ENCODE measurements at regions not wholly inside any gene's neighbourhood (a gene's known extent, or its start where the extent isn't known, plus 50 kb on each side); places are given as distances from the start of the nearest gene placed in this dataset.

GRCh38 chr3:10609134-10609533 lies 103.7 kb upstream of the ATP2B2 start:
- CTCF ChIA-PET: no interaction called here

More at GRCh38 chr3:10609134-10609533, 103.7 kb upstream of the ATP2B2 start:
- TF ChIP-seq ZSCAN18 (CRISPR knock-in tag; IDR thresholded peaks at IDR 0.05) (no peak), CBFB (CRISPR knock-in tag; IDR thresholded peaks at IDR 0.05; ENCODE audit: low read depth) (no peak), ELF4 (CRISPR knock-in tag; IDR thresholded peaks at IDR 0.05; ENCODE audit: low read depth) (no peak), FOXJ3 (CRISPR knock-in tag; IDR thresholded peaks at IDR 0.05; ENCODE audit: borderline replicate concordance) (no peak), AR (CRISPR knock-in tag; IDR thresholded peaks at IDR 0.05) (no peak), NFE2L1 (CRISPR knock-in tag; IDR thresholded peaks at IDR 0.05) (no peak), ZNF281 (CRISPR knock-in tag; IDR thresholded peaks at IDR 0.05) (no peak), ESRRA (CRISPR knock-in tag; IDR thresholded peaks at IDR 0.05; ENCODE audit: borderline replicate concordance) (no peak), TP53 (CRISPR knock-in tag; IDR thresholded peaks at IDR 0.05) (no peak), GRHL2 (CRISPR knock-in tag; IDR thresholded peaks at IDR 0.05; ENCODE audit: insufficient replicate concordance, severe bottlenecking) (no peak), OVOL2 (CRISPR knock-in tag; IDR thresholded peaks at IDR 0.05; ENCODE audit: borderline replicate concordance) (no peak), NR1H2 (CRISPR knock-in tag; IDR thresholded peaks at IDR 0.05) (no peak), RORB (CRISPR knock-in tag; IDR thresholded peaks at IDR 0.05) (no peak), ZNF232 (CRISPR knock-in tag; IDR thresholded peaks at IDR 0.05) (no peak), ZNF219 (CRISPR knock-in tag; IDR thresholded peaks at IDR 0.05; ENCODE audit: borderline replicate concordance) (no peak), SMAD4 (CRISPR knock-in tag; IDR thresholded peaks at IDR 0.05) (no peak), SOX15 (CRISPR knock-in tag; IDR thresholded peaks at IDR 0.05) (no peak)
- TF ChIP-seq, protein P1, sequence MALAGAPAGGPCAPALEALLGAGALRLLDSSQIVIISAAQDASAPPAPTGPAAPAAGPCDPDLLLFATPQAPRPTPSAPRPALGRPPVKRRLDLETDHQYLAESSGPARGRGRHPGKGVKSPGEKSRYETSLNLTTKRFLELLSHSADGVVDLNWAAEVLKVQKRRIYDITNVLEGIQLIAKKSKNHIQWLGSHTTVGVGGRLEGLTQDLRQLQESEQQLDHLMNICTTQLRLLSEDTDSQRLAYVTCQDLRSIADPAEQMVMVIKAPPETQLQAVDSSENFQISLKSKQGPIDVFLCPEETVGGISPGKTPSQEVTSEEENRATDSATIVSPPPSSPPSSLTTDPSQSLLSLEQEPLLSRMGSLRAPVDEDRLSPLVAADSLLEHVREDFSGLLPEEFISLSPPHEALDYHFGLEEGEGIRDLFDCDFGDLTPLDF (CRISPR knock-in tag; IDR thresholded peaks at IDR 0.05): no peak
- TF ChIP-seq, protein P2, sequence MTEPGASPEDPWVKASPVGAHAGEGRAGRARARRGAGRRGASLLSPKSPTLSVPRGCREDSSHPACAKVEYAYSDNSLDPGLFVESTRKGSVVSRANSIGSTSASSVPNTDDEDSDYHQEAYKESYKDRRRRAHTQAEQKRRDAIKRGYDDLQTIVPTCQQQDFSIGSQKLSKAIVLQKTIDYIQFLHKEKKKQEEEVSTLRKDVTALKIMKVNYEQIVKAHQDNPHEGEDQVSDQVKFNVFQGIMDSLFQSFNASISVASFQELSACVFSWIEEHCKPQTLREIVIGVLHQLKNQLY (CRISPR knock-in tag; IDR thresholded peaks at IDR 0.05): no peak
- TF ChIP-seq, protein P3, sequence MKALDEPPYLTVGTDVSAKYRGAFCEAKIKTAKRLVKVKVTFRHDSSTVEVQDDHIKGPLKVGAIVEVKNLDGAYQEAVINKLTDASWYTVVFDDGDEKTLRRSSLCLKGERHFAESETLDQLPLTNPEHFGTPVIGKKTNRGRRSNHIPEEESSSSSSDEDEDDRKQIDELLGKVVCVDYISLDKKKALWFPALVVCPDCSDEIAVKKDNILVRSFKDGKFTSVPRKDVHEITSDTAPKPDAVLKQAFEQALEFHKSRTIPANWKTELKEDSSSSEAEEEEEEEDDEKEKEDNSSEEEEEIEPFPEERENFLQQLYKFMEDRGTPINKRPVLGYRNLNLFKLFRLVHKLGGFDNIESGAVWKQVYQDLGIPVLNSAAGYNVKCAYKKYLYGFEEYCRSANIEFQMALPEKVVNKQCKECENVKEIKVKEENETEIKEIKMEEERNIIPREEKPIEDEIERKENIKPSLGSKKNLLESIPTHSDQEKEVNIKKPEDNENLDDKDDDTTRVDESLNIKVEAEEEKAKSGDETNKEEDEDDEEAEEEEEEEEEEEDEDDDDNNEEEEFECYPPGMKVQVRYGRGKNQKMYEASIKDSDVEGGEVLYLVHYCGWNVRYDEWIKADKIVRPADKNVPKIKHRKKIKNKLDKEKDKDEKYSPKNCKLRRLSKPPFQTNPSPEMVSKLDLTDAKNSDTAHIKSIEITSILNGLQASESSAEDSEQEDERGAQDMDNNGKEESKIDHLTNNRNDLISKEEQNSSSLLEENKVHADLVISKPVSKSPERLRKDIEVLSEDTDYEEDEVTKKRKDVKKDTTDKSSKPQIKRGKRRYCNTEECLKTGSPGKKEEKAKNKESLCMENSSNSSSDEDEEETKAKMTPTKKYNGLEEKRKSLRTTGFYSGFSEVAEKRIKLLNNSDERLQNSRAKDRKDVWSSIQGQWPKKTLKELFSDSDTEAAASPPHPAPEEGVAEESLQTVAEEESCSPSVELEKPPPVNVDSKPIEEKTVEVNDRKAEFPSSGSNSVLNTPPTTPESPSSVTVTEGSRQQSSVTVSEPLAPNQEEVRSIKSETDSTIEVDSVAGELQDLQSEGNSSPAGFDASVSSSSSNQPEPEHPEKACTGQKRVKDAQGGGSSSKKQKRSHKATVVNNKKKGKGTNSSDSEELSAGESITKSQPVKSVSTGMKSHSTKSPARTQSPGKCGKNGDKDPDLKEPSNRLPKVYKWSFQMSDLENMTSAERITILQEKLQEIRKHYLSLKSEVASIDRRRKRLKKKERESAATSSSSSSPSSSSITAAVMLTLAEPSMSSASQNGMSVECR (CRISPR knock-in tag; IDR thresholded peaks at IDR 0.05; ENCODE audit: borderline replicate concordance): no peak
- Mint-ChIP-seq H3K27me3 (ENCODE audit: low read depth) (peaks cover 6% of the 10 kb centered on the region), H3K4me3 (no peak overlapping the region), H3K9me3 (peaks cover 27% of the 10 kb centered on the region), H3K4me1 (no peaks in the 10 kb centered on the region), H3K36me3 (peaks cover 21% of the 10 kb centered on the region), H3K27ac (no peak overlapping the region)
- POLR2A ChIA-PET: interaction anchor here (0.6 kb wide), 1 partner anchor 17 kb away, joined by 3 read pairs; no protein-coding TSS in a partner anchor
- ATAC-seq (no peak), DNase-seq (ENCODE audit: low spot score) (no peak)
